ENCODE measurements at regions not wholly inside any gene's neighbourhood (a gene's known extent, or its start where the extent isn't known, plus 50 kb on each side); places are given as distances from the start of the nearest gene placed in this dataset.

- Histone ChIP-seq H3K4me2 (ENCODE audit: low read depth, low read length, poor library complexity, severe bottlenecking) (no peak overlapping the region), H3K27me3 (ENCODE audit: low read length) (no peaks in the 10 kb centered on the region), H3K9me2 (replicated peaks; ENCODE audit: insufficient read depth, low read length) (no peaks in the 10 kb centered on the region), H2AFZ (ENCODE audit: low read depth, low read length, severe bottlenecking) (no peak overlapping the region), H3K9me3 (ENCODE audit: insufficient read depth, low read length) (no peaks in the 10 kb centered on the region), H3K79me2 (ENCODE audit: insufficient read depth, low read length) (no peaks in the 10 kb centered on the region), H3F3A (ENCODE audit: insufficient read depth) (no peaks in the 10 kb centered on the region), H3K9ac (ENCODE audit: low read length) (no peak overlapping the region), H4K20me1 (ENCODE audit: low read depth, low read length) (no peaks in the 10 kb centered on the region), H3K36me3 (ENCODE audit: low read length) (no peaks in the 10 kb centered on the region), H3K27ac (ENCODE audit: low read depth, low read length) (no peak overlapping the region), H3K4me3 (ENCODE audit: insufficient read depth, low read length, poor library complexity, severe bottlenecking) (no peak overlapping the region)
- no peak for TF ChIP-seq CTCF (IDR thresholded peaks at IDR 0.05; ENCODE audit: insufficient read depth, low read length, poor library complexity, severe bottlenecking)
- TF ChIP-seq EZH2phosphoT487 (conservative IDR thresholded peaks at IDR 0.05; ENCODE audit: low read length) = no peak
These were observed 1095.9 kb downstream of the REEP3 start for GRCh38 chr10:64617085-64617484.

GRCh38 chr10:64619102-64619501 lies 1097.9 kb downstream of the REEP3 start:
- Histone ChIP-seq H3K9me3 (ENCODE audit: insufficient read depth, low read length) (no peaks in the 10 kb centered on the region), H3K27ac (ENCODE audit: low read depth, low read length) (no peak overlapping the region), H3K4me2 (ENCODE audit: low read depth, low read length, poor library complexity, severe bottlenecking) (no peak overlapping the region), H3K9ac (ENCODE audit: low read length) (no peak overlapping the region), H3K27me3 (ENCODE audit: low read length) (no peaks in the 10 kb centered on the region), H3K4me3 (ENCODE audit: insufficient read depth, low read length, poor library complexity, severe bottlenecking) (no peak overlapping the region), H4K20me1 (ENCODE audit: low read depth, low read length) (no peaks in the 10 kb centered on the region), H3K79me2 (ENCODE audit: insufficient read depth, low read length) (no peaks in the 10 kb centered on the region), H2AFZ (ENCODE audit: low read depth, low read length, severe bottlenecking) (no peak overlapping the region), H3F3A (ENCODE audit: insufficient read depth) (no peaks in the 10 kb centered on the region), H3K9me2 (replicated peaks; ENCODE audit: insufficient read depth, low read length) (no peaks in the 10 kb centered on the region), H3K36me3 (ENCODE audit: low read length) (no peaks in the 10 kb centered on the region)
- TF ChIP-seq CTCF (IDR thresholded peaks at IDR 0.05; ENCODE audit: insufficient read depth, low read length, poor library complexity, severe bottlenecking) (no peak), EZH2phosphoT487 (conservative IDR thresholded peaks at IDR 0.05; ENCODE audit: low read length) (no peak)

GRCh38 chr10:64626924-64627323 lies 1105.7 kb downstream of the REEP3 start:
- no peaks in the 10 kb centered on the region for H3F3A ChIP-seq (ENCODE audit: insufficient read depth)
- 0 out of 2 replicates have a peak, but pooled peaks cover 3% of the 10 kb centered on the region for H3K9me3 ChIP-seq (ENCODE audit: insufficient read depth, low read length)
- no peak overlapping the region for H2AFZ ChIP-seq (ENCODE audit: low read depth, low read length, severe bottlenecking)
- H3K4me2 ChIP-seq (ENCODE audit: low read depth, low read length, poor library complexity, severe bottlenecking) = no peak overlapping the region
- TF ChIP-seq EZH2phosphoT487 (conservative IDR thresholded peaks at IDR 0.05; ENCODE audit: low read length) = no peak
- TF ChIP-seq CTCF (IDR thresholded peaks at IDR 0.05; ENCODE audit: insufficient read depth, low read length, poor library complexity, severe bottlenecking) = no peak
- H3K36me3 ChIP-seq (ENCODE audit: low read length) = no peaks in the 10 kb centered on the region
- H3K9ac ChIP-seq (ENCODE audit: low read length) = no peak overlapping the region
- H3K79me2 ChIP-seq (ENCODE audit: insufficient read depth, low read length) = no peaks in the 10 kb centered on the region
- H3K27me3 ChIP-seq (ENCODE audit: low read length) = no peaks in the 10 kb centered on the region
- H3K4me3 ChIP-seq (ENCODE audit: insufficient read depth, low read length, poor library complexity, severe bottlenecking) = no peak overlapping the region
- H3K9me2 ChIP-seq (replicated peaks; ENCODE audit: insufficient read depth, low read length) = no peaks in the 10 kb centered on the region
- H3K27ac ChIP-seq (ENCODE audit: low read depth, low read length) = no peak overlapping the region
- H4K20me1 ChIP-seq (ENCODE audit: low read depth, low read length) = no peaks in the 10 kb centered on the region
